HEK293 (cell line): ENCODE measurements at regions not wholly inside any gene's neighbourhood (a gene's known extent, or its start where the extent isn't known, plus 50 kb on each side); places are given as distances from the start of the nearest gene placed in this dataset.
A peak's percentile ranks its signal among the peaks of the same experiment; 100 is the strongest.

Source experiments
- ATF2 ChIP-seq: fragments of 450-650 bp; formaldehyde crosslinking; IDR thresholded peaks from 2 replicates; pipeline ENCODE4 v1.5.1; 2016; ENCODE audit warnings: missing biosample characterization, missing genetic modification characterization, low read depth
- CTCF ChIP-seq: fragments of 450-650 bp; formaldehyde crosslinking; IDR thresholded peaks from 2 replicates; pipeline ENCODE4 v1.5.1; 2016; ENCODE audit warnings: missing biosample characterization, missing genetic modification characterization
- GLIS1 ChIP-seq: fragments of 450-650 bp; formaldehyde crosslinking; IDR thresholded peaks from 2 replicates; pipeline ENCODE4 v1.5.1; 2016; ENCODE audit warnings: missing biosample characterization, missing genetic modification characterization
- INSM2 ChIP-seq: fragments of 450-650 bp; formaldehyde crosslinking; IDR thresholded peaks from 2 replicates; pipeline ENCODE4 v1.5.1; 2016; ENCODE audit warnings: missing biosample characterization, missing genetic modification characterization
- ZBTB11 ChIP-seq: fragments of 450-650 bp; formaldehyde crosslinking; conservative IDR thresholded peaks from 2 replicates; pipeline ENCODE4 v1.5.1; 2016; ENCODE audit warnings: low read depth, missing biosample characterization, missing genetic modification characterization
- ZBTB48 ChIP-seq: fragments of 450-650 bp; formaldehyde crosslinking; IDR thresholded peaks from 2 replicates; pipeline ENCODE4 v1.5.1; 2016; ENCODE audit warnings: missing biosample characterization, missing genetic modification characterization
- ZFP37 ChIP-seq: fragments of 450-650 bp; formaldehyde crosslinking; IDR thresholded peaks from 2 replicates; pipeline ENCODE4 v1.5.1; 2016; ENCODE audit warnings: missing biosample characterization, missing genetic modification characterization
- ZIC2 ChIP-seq: fragments of 450-650 bp; formaldehyde crosslinking; IDR thresholded peaks from 2 replicates; pipeline ENCODE4 v1.5.1; 2016; ENCODE audit warnings: missing biosample characterization, missing genetic modification characterization
- ZNF114 ChIP-seq: fragments of 450-650 bp; formaldehyde crosslinking; IDR thresholded peaks from 2 replicates; pipeline ENCODE4 v1.5.0; 2017; ENCODE audit warnings: missing biosample characterization, missing genetic modification characterization
- ZNF138 ChIP-seq: fragments of 450-650 bp; formaldehyde crosslinking; IDR thresholded peaks from 2 replicates; pipeline ENCODE4 v1.5.1; 2016; ENCODE audit warnings: missing biosample characterization, missing genetic modification characterization, borderline replicate concordance
- ZNF16 ChIP-seq: fragments of 450-650 bp; formaldehyde crosslinking; IDR thresholded peaks from 2 replicates; pipeline ENCODE4 v1.5.1; 2016; ENCODE audit warnings: low read depth, missing biosample characterization, missing genetic modification characterization
- ZNF221 ChIP-seq: fragments of 450-650 bp; formaldehyde crosslinking; IDR thresholded peaks from 2 replicates; pipeline ENCODE4 v1.5.1; 2017; ENCODE audit warnings: missing biosample characterization, missing genetic modification characterization, borderline replicate concordance
- ZNF23 ChIP-seq: fragments of 450-650 bp; formaldehyde crosslinking; IDR thresholded peaks from 2 replicates; pipeline ENCODE4 v1.5.1; 2016; ENCODE audit warnings: missing biosample characterization, missing genetic modification characterization, borderline replicate concordance
- ZNF24 ChIP-seq: fragments of 450-650 bp; formaldehyde crosslinking; IDR thresholded peaks from 2 replicates; pipeline ENCODE4 v1.5.1; 2016; ENCODE audit warnings: missing biosample characterization, missing genetic modification characterization
- ZNF354C ChIP-seq: fragments of 450-650 bp; formaldehyde crosslinking; IDR thresholded peaks from 2 replicates; pipeline ENCODE4 v1.5.1; 2016; ENCODE audit warnings: missing biosample characterization, missing genetic modification characterization, low read depth, borderline replicate concordance
- ZNF37A ChIP-seq: fragments of 450-650 bp; IDR thresholded peaks from 2 replicates; pipeline ENCODE4 v1.5.1; 2018; ENCODE audit warnings: missing biosample characterization, missing genetic modification characterization
- ZNF398 ChIP-seq: fragments of 450-650 bp; formaldehyde crosslinking; IDR thresholded peaks from 2 replicates; pipeline ENCODE4 v1.5.1; 2017; ENCODE audit warnings: missing biosample characterization, missing genetic modification characterization
- ZNF433 ChIP-seq: fragments of 450-650 bp; formaldehyde crosslinking; IDR thresholded peaks from 2 replicates; pipeline ENCODE4 v1.5.1; 2016; ENCODE audit warnings: missing biosample characterization, missing genetic modification characterization, low read depth
- ZNF518A ChIP-seq: fragments of 450-650 bp; formaldehyde crosslinking; conservative IDR thresholded peaks from 2 replicates; pipeline ENCODE4 v1.5.1; 2016; ENCODE audit warnings: low read depth, missing biosample characterization, missing genetic modification characterization
- ZNF624 ChIP-seq: fragments of 450-650 bp; formaldehyde crosslinking; IDR thresholded peaks from 2 replicates; pipeline ENCODE4 v1.5.1; 2017; ENCODE audit warnings: missing biosample characterization, missing genetic modification characterization
- ZNF654 ChIP-seq: fragments of 450-650 bp; formaldehyde crosslinking; IDR thresholded peaks from 2 replicates; pipeline ENCODE4 v1.5.1; 2016; ENCODE audit warnings: low read depth, missing biosample characterization, missing genetic modification characterization
- ZSCAN18 ChIP-seq: fragments of 450-650 bp; formaldehyde crosslinking; IDR thresholded peaks from 2 replicates; pipeline ENCODE4 v1.5.1; 2016; ENCODE audit warnings: missing biosample characterization, missing genetic modification characterization

- no peak for TF ChIP-seq ZNF221 (tag by site-specific recombination)
- no peak for TF ChIP-seq ZNF518A (tag by site-specific recombination)
- no peak for TF ChIP-seq ZFP37
- TF ChIP-seq ZNF16 (tag by site-specific recombination): no peak
- TF ChIP-seq ZNF398 (tag by site-specific recombination): no peak
- TF ChIP-seq ZBTB11: peak; percentile 45
- no peak for TF ChIP-seq ZBTB48
- TF ChIP-seq ZNF138 (tag by site-specific recombination): no peak
- no peak for TF ChIP-seq ZIC2 (tag by site-specific recombination)
- no peak for TF ChIP-seq ZNF624 (tag by site-specific recombination)
- no peak for TF ChIP-seq ZNF114 (tag by site-specific recombination)
- TF ChIP-seq INSM2 (tag by site-specific recombination): no peak
- 0 out of 2 replicates have a peak, but pooled peaks have one; percentile 33 for TF ChIP-seq ZNF24
- no peak for TF ChIP-seq ZNF23 (tag by site-specific recombination)
- TF ChIP-seq ATF2: no peak
- TF ChIP-seq CTCF (tag by site-specific recombination): no peak
- TF ChIP-seq ZNF354C (tag by site-specific recombination): no peak
- TF ChIP-seq ZNF433 (tag by site-specific recombination): no peak
- no peak for TF ChIP-seq ZNF654 (tag by site-specific recombination)
- TF ChIP-seq ZNF37A (tag by site-specific recombination): no peak
- TF ChIP-seq GLIS1 (tag by site-specific recombination): no peak
- no peak for TF ChIP-seq ZSCAN18 (tag by site-specific recombination)
Measured at GRCh38 chr6:125611573-125612344, 137.7 kb upstream of the HEY2 start (continued).
